GM12801 (cell line): ENCODE measurements at regions not wholly inside any gene's neighbourhood (a gene's known extent, or its start where the extent isn't known, plus 50 kb on each side); places are given as distances from the start of the nearest gene placed in this dataset.

Experiments
- CTCF ChIP-seq: IDR thresholded peaks from one replicate; pipeline ENCODE4 v1.5.1; 2011; ENCODE audit warnings: control low read depth; ENCODE audit not compliant: insufficient read length; ENCODE audit errors: extremely low read depth

GRCh38 chr18:45191795-45192194, 423.5 kb upstream of the SLC14A2 start:
- TF ChIP-seq CTCF, result no peak

- no peak for TF ChIP-seq CTCF
Measured at GRCh38 chr18:45197526-45197970, 417.7 kb upstream of the SLC14A2 start.

- TF ChIP-seq CTCF, result no peak
Measured at GRCh38 chr18:45198526-45198925, 416.8 kb upstream of the SLC14A2 start.

GRCh38 chr18:45201029-45201428, 414.2 kb upstream of the SLC14A2 start:
- no peak for TF ChIP-seq CTCF

GRCh38 chr18:45201489-45201888, 413.8 kb upstream of the SLC14A2 start:
- no peak for TF ChIP-seq CTCF

GRCh38 chr18:45202061-45202460, 413.2 kb upstream of the SLC14A2 start:
- no peak for TF ChIP-seq CTCF

- no peak for TF ChIP-seq CTCF
Measured at GRCh38 chr18:45203677-45204076, 411.6 kb upstream of the SLC14A2 start.

- TF ChIP-seq CTCF, result no peak
Measured at GRCh38 chr18:45207328-45207727, 407.9 kb upstream of the SLC14A2 start.
